Natural killer cell treated with Interleukin-12 subunit alpha and Interleukin-12 subunit beta and Interleukin-15 and Interleukin-18, amount 100 ng/mL, for 72 hours (primary cell): ENCODE measurements at regions not wholly inside any gene's neighbourhood (a gene's known extent, or its start where the extent isn't known, plus 50 kb on each side); places are given as distances from the start of the nearest gene placed in this dataset.

Source experiments
- ATAC-seq, 2 donors: fragments of 150-1000 bp; cut with Tn5 transposase in 1 of 2; sonication (Bioruptor Pico), chemical (Tn5 transposase) in 1 of 2; 2 replicates each; pipeline ENCODE4 v1.10.0; 2021
- DNase-seq: peaks from one replicate; pipeline ENCODE4 v3.0.0; 2022; ENCODE audit warnings: low spot score
- H3K27ac Mint-ChIP-seq, 2 donors: 1 replicate in 1 of 2; 2 replicates in 1 of 2; pipeline ENCODE4 v1.8.0; 2022; ENCODE audit warnings: mixed read lengths in 2 of 2, mild to moderate bottlenecking in 1 of 2, moderate library complexity in 1 of 2
- H3K27me3 Mint-ChIP-seq, 2 donors: 1 replicate in 1 of 2; 2 replicates in 1 of 2; pipeline ENCODE4 v1.8.0; 2022; ENCODE audit warnings: mixed read lengths in 2 of 2
- H3K36me3 Mint-ChIP-seq: one replicate; pipeline ENCODE4 v1.8.0; 2022; ENCODE audit warnings: mixed read lengths
- H3K4me1 Mint-ChIP-seq, 2 donors: 1 replicate in 1 of 2; 2 replicates in 1 of 2; pipeline ENCODE4 v1.8.0; 2022; ENCODE audit warnings: low read depth in 2 of 2, mixed read lengths in 2 of 2, mild to moderate bottlenecking in 1 of 2
- H3K4me3 Mint-ChIP-seq: one replicate; pipeline ENCODE4 v1.8.0; 2022; ENCODE audit warnings: mixed read lengths
- H3K9me3 Mint-ChIP-seq: 2 replicates; pipeline ENCODE4 v1.8.0; 2022; ENCODE audit warnings: mixed read lengths

GRCh38 chr4:157775971-157776370 is 396.9 kb downstream of the GASK1B start:
- no peak overlapping the region for H3K27ac Mint-ChIP-seq
- ATAC-seq (no peak), DNase-seq (no peak)
- no peaks in the 10 kb centered on the region for H3K4me1 Mint-ChIP-seq
- peaks cover 3% of the 10 kb centered on the region for H3K9me3 Mint-ChIP-seq
- no peaks in the 10 kb centered on the region for H3K27me3 Mint-ChIP-seq
- H3K4me3 Mint-ChIP-seq = no peak overlapping the region
- H3K36me3 Mint-ChIP-seq = no peaks in the 10 kb centered on the region

DNA sequence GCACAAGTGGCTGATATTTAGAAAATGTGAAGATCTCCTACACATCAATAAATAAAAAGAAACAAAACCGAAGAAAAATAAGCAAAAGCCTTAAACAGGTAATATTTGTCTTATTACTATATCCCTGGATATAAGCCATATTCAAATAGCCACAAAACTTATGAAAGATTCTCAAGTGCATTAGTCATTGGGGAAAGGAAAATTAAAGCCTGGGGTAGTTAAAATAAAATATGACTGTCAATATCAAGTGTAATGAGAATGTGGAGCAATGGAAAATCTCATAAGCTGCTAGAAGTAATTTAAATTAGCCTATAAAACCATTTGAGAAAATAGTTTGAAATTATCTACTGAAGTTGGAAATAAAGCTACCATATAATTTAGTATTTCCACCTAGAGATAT is 399.9 kb downstream of the GASK1B start:
- ATAC-seq = no peak
- Mint-ChIP-seq H3K4me1 (no peaks in the 10 kb centered on the region), H3K36me3 (no peaks in the 10 kb centered on the region), H3K27me3 (no peaks in the 10 kb centered on the region), H3K4me3 (no peak overlapping the region), H3K27ac (no peak overlapping the region), H3K9me3 (no peaks in the 10 kb centered on the region)
- no peak for DNase-seq

DNA sequence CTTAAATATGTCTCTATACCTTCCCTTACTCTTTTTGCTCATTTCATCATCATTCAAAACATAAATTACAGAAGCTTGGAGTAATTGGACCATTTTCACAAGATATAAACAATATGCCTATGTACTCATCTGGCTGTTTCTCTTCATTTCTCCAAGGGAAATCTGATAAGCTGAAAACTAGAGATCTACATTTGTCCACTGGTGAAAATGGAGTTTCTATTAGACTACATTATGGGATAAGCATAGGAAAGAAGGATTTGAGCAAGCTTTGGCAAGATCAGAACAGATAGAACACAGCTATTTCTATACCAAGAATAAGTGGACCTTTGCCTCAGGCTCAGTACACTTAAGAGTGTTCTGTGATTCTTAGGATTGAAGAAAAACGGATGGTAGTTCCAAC is 404.4 kb downstream of the GASK1B start:
- no peaks in the 10 kb centered on the region for H3K27me3 Mint-ChIP-seq
- no peak overlapping the region for H3K4me3 Mint-ChIP-seq
- peaks cover 4% of the 10 kb centered on the region for H3K9me3 Mint-ChIP-seq
- H3K4me1 Mint-ChIP-seq = no peaks in the 10 kb centered on the region
- no peaks in the 10 kb centered on the region for H3K36me3 Mint-ChIP-seq
- ATAC-seq = no peak
- H3K27ac Mint-ChIP-seq = no peak overlapping the region
- DNase-seq = no peak

DNA sequence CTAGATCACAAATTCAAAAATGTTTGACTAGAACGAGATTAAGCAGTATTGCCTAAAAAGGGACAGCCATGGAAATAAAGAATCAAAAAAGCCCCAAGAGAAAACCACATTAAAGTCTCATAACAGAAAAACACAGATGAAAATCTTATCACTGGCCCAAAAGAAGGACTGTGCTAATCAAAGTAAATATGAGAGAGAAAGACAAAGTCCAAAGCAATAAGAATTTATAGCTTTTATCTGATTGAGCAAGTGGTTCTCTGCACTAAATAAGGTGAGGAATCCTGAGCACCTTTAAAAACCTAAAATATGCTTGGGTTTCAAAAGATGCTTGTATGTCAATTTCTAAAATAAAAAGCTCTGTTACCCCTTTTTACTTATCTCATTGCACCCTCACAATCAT is 409.3 kb downstream of the GASK1B start:
- DNase-seq (no peak), ATAC-seq (no peak)
- Mint-ChIP-seq H3K9me3 (peaks cover 12% of the 10 kb centered on the region), H3K4me3 (no peak overlapping the region), H3K36me3 (peaks cover 7% of the 10 kb centered on the region), H3K4me1 (no peaks in the 10 kb centered on the region), H3K27ac (no peak overlapping the region), H3K27me3 (no peaks in the 10 kb centered on the region)

DNA sequence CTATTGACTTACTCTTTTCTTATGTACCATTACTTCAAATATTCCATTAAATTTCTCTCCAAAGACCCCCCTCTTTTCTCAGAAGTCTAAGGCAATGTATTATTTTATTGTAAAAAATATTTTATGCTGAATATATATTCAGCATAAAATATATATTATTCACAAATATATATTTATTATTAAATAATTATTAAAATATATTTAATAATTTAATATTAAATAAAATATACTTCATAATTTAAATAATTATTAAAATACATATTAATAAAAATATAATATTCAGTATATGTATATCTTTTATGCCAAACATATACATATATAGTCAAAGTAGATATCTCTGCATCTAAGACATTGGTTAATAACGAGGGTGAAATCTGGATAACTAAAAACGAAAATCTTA is 418.4 kb downstream of the GASK1B start:
- no peak overlapping the region for H3K27ac Mint-ChIP-seq
- DNase-seq = no peak
- no peaks in the 10 kb centered on the region for H3K4me1 Mint-ChIP-seq
- peaks cover 4% of the 10 kb centered on the region for H3K36me3 Mint-ChIP-seq
- H3K9me3 Mint-ChIP-seq = peaks cover 31% of the 10 kb centered on the region
- H3K27me3 Mint-ChIP-seq = no peaks in the 10 kb centered on the region
- ATAC-seq = no peak
- no peak overlapping the region for H3K4me3 Mint-ChIP-seq

- Mint-ChIP-seq H3K9me3 (peaks cover 18% of the 10 kb centered on the region), H3K36me3 (no peaks in the 10 kb centered on the region), H3K4me3 (no peak overlapping the region), H3K4me1 (no peaks in the 10 kb centered on the region), H3K27me3 (no peaks in the 10 kb centered on the region), H3K27ac (no peak overlapping the region)
- DNase-seq (no peak), ATAC-seq (no peak)
Measured at GRCh38 chr4:157751631-157752030, 421.2 kb downstream of the GASK1B start.

DNA sequence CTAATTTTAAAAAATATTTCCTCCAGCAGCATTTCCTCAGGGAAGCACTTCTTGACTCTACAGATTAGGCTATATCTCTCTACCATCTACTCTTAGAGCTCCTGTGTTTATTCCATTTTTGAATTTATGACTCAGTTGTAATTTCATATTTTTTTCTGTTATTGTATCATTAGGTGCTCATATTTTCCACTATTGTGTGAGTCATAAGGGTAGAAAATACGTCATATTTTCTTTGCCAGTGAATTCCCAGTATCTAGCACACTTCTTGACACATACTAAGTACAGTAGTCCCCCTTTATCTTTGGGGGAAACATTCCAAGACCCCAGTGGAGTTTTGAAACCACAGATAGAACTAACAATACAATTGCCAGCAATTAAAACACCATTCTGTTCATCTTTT is 431.2 kb downstream of the GASK1B start:
- no peaks in the 10 kb centered on the region for H3K27me3 Mint-ChIP-seq
- H3K4me3 Mint-ChIP-seq = no peak overlapping the region
- H3K27ac Mint-ChIP-seq = no peak overlapping the region
- H3K9me3 Mint-ChIP-seq = peaks cover 11% of the 10 kb centered on the region
- H3K36me3 Mint-ChIP-seq = no peaks in the 10 kb centered on the region
- no peaks in the 10 kb centered on the region for H3K4me1 Mint-ChIP-seq
- ATAC-seq = no peak
- DNase-seq = no peak

- no peak for DNase-seq
- Mint-ChIP-seq H3K9me3 (peaks cover 7% of the 10 kb centered on the region), H3K4me3 (no peak overlapping the region), H3K4me1 (no peaks in the 10 kb centered on the region), H3K27ac (no peak overlapping the region), H3K36me3 (no peaks in the 10 kb centered on the region), H3K27me3 (no peaks in the 10 kb centered on the region)
- no peak for ATAC-seq
Measured at GRCh38 chr4:157739242-157739641, 433.6 kb downstream of the GASK1B start.

- no peak for ATAC-seq
- no peaks in the 10 kb centered on the region for H3K4me1 Mint-ChIP-seq
- no peak overlapping the region for H3K4me3 Mint-ChIP-seq
- H3K27ac Mint-ChIP-seq = no peak overlapping the region
- H3K36me3 Mint-ChIP-seq = no peaks in the 10 kb centered on the region
- no peak for DNase-seq
- H3K27me3 Mint-ChIP-seq = no peaks in the 10 kb centered on the region
- peaks cover 16% of the 10 kb centered on the region for H3K9me3 Mint-ChIP-seq
Measured at GRCh38 chr4:157728215-157728614, 444.6 kb downstream of the GASK1B start.

DNA sequence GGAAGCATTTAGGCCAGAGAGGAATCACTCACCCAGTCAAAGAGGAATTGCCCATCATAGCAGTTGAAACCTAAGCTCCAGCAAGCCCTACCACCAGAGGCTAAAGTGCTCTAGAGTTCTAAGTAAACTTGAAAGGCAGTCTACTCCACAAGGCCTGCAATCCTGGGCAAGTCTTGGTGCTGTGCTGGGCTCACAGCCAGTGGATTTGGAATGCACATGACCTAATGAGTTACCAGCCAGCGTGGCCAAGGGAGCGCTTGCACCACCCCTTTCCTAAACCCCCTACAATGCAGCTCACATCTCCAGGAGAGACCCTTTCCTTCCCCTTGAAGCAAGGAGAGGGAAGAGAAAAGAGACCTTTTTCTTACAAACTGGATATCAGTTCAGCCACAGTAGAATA is 445.7 kb downstream of the GASK1B start:
- H3K9me3 Mint-ChIP-seq = peaks cover 19% of the 10 kb centered on the region
- DNase-seq (no peak), ATAC-seq (no peak)
- H3K36me3 Mint-ChIP-seq = no peaks in the 10 kb centered on the region
- no peak overlapping the region for H3K27ac Mint-ChIP-seq
- H3K27me3 Mint-ChIP-seq = no peaks in the 10 kb centered on the region
- H3K4me3 Mint-ChIP-seq = no peak overlapping the region
- no peaks in the 10 kb centered on the region for H3K4me1 Mint-ChIP-seq

- Mint-ChIP-seq H3K36me3 (no peaks in the 10 kb centered on the region), H3K27ac (no peak overlapping the region), H3K4me1 (no peaks in the 10 kb centered on the region), H3K9me3 (peaks cover 32% of the 10 kb centered on the region), H3K27me3 (no peaks in the 10 kb centered on the region), H3K4me3 (no peak overlapping the region)
- ATAC-seq (no peak), DNase-seq (no peak)
Measured at GRCh38 chr4:157722146-157722545, 450.7 kb downstream of the GASK1B start.

- H3K4me1 Mint-ChIP-seq = no peaks in the 10 kb centered on the region
- no peaks in the 10 kb centered on the region for H3K36me3 Mint-ChIP-seq
- no peak for DNase-seq
- peaks cover 10% of the 10 kb centered on the region for H3K9me3 Mint-ChIP-seq
- no peaks in the 10 kb centered on the region for H3K27me3 Mint-ChIP-seq
- H3K27ac Mint-ChIP-seq = no peak overlapping the region
- no peak for ATAC-seq
- H3K4me3 Mint-ChIP-seq = no peak overlapping the region
Measured at GRCh38 chr4:157713342-157713741, 459.5 kb downstream of the GASK1B start.

DNA sequence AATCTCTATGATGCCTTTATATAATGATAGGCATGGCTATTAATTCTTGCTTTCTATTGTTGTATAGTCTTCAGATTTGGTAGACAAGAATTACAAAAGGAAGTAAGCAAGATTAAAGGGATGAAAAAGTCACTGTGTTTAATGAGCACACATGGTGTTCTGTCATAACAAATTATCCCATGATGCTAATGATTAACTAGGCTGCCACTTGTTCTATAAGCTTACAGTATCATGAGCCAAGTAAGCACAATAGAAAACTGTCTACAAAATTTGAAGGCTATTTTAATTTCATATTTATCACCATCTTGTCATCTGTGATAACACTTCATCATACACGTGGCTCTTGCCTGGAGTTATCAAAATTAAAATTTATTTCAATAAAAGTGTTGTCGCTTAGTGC is 466.7 kb downstream of the GASK1B start:
- Mint-ChIP-seq H3K27ac (no peak overlapping the region), H3K36me3 (no peaks in the 10 kb centered on the region), H3K4me3 (no peak overlapping the region), H3K27me3 (no peaks in the 10 kb centered on the region), H3K9me3 (peaks cover 7% of the 10 kb centered on the region), H3K4me1 (no peaks in the 10 kb centered on the region)
- ATAC-seq (no peak), DNase-seq (no peak)

DNA sequence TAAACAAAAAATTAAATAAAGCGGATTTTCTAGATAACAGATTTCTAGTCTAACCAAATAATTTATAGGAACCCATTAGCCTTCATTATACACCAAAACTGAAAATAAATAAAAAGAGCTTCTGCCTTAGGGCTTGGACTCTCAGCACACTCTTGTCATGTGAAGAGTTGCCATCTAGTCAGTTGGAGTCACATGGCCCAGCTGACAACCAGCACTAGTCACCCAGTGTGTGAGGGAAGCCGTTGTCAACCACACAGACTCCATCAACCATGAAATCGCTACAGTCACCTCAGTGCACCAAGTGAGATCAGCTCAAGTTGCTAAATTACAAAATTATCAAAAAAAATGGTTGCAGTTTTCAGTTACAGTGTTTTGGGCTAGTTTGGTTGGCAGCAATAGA is 470.0 kb downstream of the GASK1B start:
- DNase-seq (no peak), ATAC-seq (no peak)
- no peak overlapping the region for H3K4me3 Mint-ChIP-seq
- H3K4me1 Mint-ChIP-seq = no peaks in the 10 kb centered on the region
- no peaks in the 10 kb centered on the region for H3K36me3 Mint-ChIP-seq
- peaks cover 10% of the 10 kb centered on the region for H3K9me3 Mint-ChIP-seq
- no peaks in the 10 kb centered on the region for H3K27me3 Mint-ChIP-seq
- H3K27ac Mint-ChIP-seq = no peak overlapping the region

DNA sequence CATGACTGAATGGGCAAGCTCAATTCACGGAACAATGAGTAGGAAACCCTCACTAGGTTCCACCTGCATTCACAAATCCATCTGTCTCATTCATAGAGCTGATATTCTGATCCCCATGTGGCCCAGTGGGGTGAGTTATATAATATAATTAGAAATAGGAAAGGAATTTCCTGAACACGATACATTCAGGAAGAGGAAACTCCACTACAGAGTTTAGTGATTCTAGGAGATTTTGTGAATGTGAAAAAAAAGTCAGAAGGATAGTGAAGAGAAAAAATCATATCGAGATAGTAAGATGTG is 471.2 kb downstream of the GASK1B start:
- no peaks in the 10 kb centered on the region for H3K36me3 Mint-ChIP-seq

More for the DNA sequence above, 471.2 kb downstream of the GASK1B start:
- Mint-ChIP-seq H3K4me1 (no peaks in the 10 kb centered on the region), H3K27ac (no peak overlapping the region), H3K4me3 (no peak overlapping the region), H3K9me3 (peaks cover 5% of the 10 kb centered on the region), H3K27me3 (no peaks in the 10 kb centered on the region)
- no peak for DNase-seq
- ATAC-seq = no peak
